Activated CD8-positive, alpha-beta memory T cell treated with anti-CD3 and anti-CD28 coated beads for 4 hours (primary cell): ENCODE measurements at regions not wholly inside any gene's neighbourhood (a gene's known extent, or its start where the extent isn't known, plus 50 kb on each side); places are given as distances from the start of the nearest gene placed in this dataset.
A peak's percentile ranks its signal among the peaks of the same experiment; 100 is the strongest.

ENCODE experiments used
- DNase-seq, 2 donors: peaks; one replicate each; pipeline ENCODE4 v3.0.0-alpha.2; 2020; ENCODE audit warnings: low read depth in 2 of 2

GRCh38 chr15:66848686-66849392 is 146.8 kb downstream of the SMAD6 start:
- DNase-seq = no peak

- DNase-seq = no peak
Measured at GRCh38 chr15:66849393-66849745, 147.3 kb downstream of the SMAD6 start.

DNA sequence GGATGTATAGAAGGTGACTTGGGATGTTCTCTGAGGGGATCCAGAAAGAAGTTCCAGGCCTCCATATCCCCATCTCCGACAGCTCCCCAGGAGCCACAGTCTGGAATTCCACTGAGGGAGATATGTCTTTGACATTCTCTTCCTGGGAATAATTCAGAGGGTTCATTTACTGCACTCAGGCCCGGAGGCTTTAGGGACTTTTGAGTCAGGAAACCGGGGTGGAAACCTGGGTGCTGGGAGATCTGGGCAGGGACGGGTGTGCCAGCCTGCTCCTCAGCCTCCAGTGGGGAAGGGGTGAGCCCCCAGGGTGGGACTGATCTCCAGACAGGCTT is 147.7 kb downstream of the SMAD6 start:
- no peak for DNase-seq

DNA sequence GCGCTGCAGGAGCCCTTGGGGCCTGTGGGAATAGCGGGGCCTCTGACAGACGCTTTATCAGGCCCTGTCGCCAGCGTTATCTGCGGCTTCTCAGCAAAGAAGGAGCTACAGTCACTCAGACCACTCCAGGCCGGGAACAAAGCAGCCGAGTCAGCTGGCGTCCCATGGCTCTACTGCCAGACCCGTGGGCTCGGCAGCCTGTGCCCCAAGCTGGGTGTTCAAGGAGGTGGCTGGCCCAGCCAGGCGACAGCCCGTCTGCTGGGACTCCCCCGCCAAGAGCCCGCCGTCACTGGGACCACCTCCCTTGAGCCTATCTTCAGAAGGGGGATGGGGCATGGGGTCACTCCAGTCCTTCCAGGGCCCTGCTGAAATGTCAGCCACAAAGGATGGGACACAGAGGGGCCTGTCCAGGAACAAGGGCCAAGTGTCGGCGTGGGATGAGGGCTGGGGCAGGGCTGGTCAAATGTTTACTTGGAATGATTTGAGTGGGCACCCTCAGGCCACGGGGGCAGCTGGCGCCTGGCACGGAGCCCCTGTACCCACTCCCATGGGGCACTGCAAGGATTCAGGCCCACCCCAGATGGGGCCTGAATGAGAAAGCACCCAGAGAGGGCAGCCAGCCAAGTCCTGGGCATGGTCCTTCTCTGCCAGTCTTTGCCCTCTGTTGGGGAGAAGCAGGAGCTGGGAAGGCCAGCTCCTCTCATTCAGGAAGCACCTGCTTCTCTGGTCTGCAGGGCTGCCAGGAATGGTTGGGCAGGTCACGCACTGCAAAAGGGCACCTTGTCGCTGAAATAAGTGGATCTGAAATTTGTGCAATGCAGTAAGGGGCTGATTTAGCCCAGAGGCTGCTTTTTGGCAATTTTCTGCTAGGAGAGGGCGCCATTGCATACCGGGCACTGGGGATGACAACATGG is 148.3 kb downstream of the SMAD6 start:
- no peak for DNase-seq

GRCh38 chr15:66850996-66851310 is 148.9 kb downstream of the SMAD6 start:
- DNase-seq = no peak

DNA sequence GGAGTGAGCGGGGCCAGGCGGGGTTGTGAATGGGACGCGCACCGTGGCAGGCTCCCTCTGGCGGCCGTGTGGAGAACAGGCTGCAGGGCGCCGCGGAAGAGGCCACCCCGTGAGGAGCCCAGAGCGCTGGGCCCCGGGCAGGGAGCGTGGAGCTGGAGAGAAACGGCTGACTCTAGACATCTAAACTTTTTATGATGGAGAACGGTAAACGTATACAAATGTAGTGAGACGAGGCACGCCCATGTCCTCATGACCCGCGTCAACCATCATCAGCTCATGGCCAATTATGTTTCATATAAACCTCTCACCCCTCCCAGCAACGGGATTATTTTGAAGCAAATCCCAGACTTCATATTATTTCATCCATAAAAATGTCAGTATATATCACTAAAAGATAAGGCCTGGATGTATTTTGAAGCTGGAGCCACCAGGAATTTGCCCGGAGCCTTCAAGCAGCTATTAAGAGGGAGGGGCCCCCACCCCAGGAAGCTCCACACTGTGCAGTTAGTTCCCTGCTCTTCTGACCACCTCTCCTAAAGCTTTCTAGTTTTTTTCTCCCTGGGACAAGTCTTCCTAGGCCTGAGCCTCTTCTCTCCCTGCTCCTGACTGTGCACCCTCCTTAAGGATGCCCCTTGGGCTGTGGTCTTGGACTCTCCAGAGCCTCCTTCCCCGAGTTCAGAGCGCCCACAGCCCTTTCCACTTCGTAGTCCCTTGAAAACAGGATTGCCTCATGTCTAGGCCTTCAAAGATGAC is 149.5 kb downstream of the SMAD6 start:
- peak; percentile 36 to 46 for DNase-seq

GRCh38 chr15:66852064-66852905 is 150.2 kb downstream of the SMAD6 start:
- no peak for DNase-seq

- DNase-seq = no peak
Measured at GRCh38 chr15:66854012-66854965, 152.3 kb downstream of the SMAD6 start.

DNA sequence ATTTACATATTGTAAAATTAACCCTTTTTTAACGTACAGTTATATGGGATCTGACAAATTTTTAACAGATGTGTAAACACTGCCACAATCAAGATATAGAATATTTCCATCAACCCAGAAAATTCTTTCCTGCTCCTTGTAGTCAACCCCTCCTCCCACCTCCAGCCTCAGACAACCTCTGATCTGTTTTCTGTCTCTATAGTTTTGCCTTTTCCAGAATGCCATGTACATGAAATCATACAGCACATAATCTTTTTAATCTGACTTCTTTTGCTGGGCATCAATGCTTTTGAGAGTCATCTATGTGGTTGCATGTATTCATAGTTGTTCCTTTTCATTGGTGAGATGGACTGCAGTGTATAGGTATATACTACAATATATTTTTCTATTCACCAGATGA is 153.0 kb downstream of the SMAD6 start:
- no peak for DNase-seq

- no peak for DNase-seq
Measured at GRCh38 chr15:66857694-66858093, 155.7 kb downstream of the SMAD6 start.

GRCh38 chr15:66858423-66859207 is 156.6 kb downstream of the SMAD6 start:
- no peak for DNase-seq

- no peak for DNase-seq
Measured at GRCh38 chr15:66859688-66860253, 157.7 kb downstream of the SMAD6 start.

DNA sequence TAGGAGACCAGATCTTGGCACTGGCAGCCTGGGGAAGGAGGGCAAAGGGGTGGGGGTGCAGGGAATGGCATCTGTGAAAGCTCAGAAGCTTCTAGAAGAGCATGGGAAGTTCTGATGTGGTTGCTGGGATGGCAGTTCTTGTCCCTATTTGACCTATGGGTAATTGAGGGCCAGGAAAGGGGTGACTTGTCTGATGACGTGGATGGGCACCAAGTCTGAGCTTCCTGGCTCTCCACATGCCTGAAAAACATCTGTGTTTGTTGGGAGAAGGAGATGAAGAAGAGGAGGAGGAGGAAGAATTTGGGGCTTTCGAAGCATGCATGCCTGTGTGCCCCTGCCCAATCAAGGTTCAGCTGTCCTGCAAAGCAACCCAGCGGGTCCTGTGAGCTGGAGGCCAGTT is 158.8 kb downstream of the SMAD6 start:
- DNase-seq = no peak

DNA sequence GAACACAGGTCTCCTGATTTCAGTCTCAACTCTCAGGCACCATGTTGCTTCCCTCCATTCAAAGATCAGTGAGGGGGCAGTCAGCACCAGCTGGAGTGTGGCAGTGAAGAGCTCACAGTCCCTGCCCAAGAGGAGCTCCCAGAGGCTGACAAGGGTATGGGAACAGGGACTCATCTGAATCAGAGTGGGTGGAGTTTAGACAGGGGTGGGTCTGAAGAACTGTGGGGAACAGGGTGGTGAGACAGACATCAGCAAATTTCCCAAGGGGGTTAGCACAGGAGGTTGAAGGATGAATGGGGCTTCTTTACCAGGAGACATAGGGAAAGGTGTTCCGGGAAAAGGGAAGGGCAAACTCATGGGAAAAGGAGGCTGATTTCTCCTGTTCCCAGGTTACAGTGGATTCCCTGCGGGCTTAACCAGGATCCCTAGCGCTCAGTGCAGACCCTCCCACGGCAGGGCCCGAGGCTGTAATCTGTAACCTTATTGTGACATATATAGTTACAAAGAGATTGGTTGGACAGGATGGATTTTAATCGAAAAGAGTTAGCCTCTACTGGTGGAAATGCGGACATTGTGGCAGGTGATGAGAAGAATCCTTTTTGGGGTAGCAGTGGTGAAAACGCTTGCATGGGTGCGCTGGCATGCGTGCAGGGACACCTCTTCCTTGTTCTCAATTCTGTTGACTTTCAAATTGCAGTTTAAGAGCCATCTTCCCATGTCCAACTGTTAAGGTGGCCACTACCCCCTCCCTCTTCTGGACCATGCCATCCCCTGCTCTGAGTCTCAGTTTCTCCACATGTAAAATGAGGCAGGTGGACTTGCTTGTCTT is 160.3 kb downstream of the SMAD6 start:
- DNase-seq = no peak

- peak; percentile 24 to 26 for DNase-seq
Measured at GRCh38 chr15:66862940-66863335, 160.9 kb downstream of the SMAD6 start.

DNA sequence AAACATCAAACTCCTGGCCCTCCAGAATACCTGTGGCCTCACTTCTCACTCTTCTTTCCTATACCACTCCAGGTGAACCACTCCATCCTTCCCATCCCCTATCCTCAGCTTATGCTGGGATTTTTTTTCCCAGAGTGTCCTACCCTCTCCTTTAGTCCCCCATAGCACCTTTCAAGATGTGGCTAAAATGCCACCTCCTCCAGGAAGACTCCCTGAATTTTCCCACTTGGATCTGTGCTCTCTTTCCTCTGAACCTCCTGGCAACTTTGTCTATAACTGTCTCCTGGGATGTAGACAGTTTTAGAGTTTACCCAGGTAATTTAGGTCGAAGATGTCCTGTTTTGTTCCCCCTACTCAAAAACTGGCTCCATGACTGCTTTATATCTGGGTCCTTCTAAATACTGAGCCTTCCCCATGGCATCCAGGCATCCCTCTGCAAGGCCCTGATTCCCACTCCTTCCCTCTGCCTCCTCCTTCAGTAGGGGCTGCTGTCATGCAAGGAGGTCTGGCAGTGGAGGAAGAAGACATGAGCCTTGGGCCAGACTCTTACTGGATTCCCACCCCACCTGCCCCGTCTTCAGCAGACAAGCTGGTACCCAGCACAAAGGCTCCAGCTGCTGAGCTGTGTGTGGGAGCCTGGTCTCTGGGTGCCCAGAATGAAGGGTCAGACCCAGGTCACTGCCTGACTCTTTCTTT is 161.5 kb downstream of the SMAD6 start:
- no peak for DNase-seq

DNA sequence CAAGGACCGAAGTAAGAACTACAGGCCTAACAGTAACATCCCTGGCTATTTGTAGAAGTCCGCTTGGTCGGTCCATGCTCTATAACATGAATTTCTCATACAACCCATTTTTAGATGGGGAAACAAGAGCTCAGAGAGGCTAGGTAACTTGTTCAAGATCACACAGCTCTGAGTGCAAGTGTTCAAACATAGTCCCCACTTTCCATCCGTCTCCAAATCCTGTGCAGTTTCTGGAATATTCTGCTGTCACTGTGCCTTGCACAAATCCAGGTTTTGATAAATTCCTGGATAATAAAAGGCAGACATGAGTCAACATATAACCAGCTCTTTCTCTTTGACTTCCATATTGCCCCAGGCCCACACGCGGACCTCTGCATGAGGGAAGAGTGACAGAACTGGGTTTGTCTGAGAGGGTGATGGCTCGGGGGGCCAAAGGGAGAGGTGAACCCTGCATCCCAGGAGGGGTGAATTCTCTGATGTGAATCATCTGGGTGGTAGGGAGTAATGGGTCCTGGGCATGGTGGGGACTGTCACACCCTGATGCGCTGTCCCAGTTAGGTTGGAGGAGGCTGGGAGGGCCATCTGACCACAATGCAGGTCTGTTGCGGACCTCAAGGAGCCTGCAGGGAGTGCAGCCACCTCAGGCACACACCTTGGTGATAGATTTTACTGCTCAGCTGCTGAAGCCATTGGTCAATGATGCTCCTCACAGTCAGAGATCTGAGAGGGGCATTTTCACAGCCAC is 162.2 kb downstream of the SMAD6 start:
- DNase-seq = no peak
